MV-4-11 (cell line): ENCODE measurements at regions not wholly inside any gene's neighbourhood (a gene's known extent, or its start where the extent isn't known, plus 50 kb on each side); places are given as distances from the start of the nearest gene placed in this dataset.
A peak's percentile ranks its signal among the peaks of the same experiment; 100 is the strongest.

Source experiments
- DNase-seq: peaks from one replicate; lab custom pipeline; 2025; lab: John Stamatoyannopoulos, UW

DNA sequence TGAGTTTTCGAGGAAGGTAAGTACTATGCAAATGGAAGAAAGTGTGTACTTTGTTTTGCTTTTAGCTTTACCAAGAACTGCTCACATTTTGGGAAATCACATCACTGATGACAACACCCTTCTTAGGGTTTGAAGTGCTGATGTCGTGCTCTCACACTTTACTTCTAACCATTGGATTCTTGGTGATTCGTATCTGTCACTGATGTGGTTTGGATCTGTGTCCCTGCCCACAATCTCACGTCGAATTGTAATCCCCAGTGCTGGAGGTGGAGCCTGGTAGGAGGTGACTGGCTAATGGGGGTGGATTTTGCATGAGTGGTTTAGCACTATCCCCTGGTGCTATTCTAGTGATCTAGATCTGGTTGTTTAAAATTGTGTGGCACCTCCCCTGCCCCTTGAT lies 75.4 kb upstream of the RGMA start:
- DNase-seq = no peak

DNA sequence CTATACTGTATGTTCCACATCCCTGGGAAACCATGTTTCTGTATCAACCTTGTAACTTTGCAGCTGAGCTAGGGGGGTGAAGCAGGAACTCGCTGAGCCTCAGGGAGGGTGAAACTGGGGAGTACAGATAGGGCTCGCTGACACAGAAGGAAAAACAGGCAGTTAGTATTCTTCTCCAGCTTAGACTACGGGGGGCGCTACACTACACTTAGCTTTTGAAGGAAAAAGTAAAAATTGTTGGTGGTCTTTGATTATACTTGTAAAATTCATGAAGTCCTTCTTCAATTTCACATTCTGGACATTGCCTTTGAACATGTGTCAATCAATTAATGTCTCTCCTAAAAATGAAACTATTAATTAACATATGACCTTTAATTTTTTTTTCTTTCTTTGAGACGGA lies 73.5 kb upstream of the RGMA start:
- no peak for DNase-seq

DNA sequence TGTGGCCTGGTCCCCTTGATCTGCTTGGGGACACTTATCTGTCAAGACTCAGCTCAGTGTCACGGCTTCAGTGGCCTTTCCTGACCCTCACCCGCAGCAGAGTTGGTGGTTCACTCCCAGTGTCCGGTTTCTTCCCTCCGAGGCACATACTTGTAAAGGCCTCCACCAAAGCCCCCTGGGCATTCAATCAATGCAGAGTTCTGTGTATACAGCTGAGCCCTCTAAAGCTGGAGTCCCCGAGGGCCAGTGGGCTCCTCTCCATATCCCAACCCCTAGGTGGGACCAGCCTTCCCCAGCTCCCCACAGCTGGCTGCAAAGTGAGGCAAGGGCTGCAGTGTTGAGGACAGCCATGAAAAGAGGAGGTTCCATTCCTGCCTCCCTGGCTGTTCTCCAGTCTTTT lies 70.9 kb upstream of the RGMA start:
- DNase-seq = no peak

DNA sequence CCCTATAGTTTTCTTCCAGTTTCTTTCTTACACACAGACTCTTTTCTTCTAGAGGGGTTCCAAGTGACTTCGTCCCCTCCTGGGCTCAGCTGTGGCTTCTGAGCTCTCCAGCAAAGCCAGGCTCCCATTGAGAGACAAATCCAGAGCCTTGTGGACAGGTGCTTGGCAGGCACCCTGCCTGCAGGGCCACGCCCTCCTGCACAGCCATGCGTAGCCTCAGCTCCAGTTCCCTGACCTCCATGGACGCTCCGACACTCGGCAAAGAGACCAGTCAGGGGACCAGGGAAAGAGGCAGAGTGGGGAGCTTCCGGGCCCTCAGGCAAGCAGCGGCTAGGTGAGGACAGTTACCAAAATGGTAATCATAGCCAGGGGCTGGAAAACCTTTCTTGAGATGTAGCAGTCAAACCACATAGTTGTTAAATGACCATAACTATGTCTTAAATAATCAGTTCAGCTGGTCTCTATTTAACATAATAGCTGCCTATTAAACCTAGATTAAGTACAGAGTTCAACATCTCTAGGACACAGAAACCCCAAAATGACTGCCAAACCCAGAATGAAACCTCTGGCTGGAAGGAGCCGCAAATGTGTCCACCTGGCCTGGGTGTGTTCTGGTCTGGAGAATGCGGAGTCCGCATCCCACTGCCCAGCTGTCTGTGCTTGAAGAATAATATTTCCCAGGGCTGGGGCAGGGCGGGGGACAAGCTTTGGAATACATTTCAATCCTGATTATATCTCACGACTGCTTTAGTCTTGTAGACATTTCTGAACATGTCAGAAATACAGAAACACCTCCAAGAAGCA lies 69.3 kb upstream of the RGMA start:
- DNase-seq = no peak

DNA sequence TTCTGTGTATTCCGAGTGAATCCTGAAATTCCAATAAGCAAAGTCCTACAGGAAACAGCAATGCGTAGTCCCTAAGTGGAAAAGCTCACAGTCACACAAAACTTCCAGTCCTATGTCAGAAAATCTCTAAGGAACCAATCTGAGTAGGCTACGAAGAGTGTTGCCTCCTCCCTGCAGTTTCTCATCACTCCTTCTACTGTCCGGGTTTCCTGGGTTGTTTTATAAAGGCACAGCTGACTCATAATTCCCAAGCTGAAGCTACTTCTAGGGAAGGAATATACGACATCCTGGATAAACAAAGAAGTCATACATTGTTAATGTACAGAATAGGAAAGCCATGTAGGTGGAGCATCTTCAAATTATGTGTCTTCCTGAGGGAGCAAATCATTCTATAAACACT lies 65.7 kb upstream of the RGMA start:
- no peak for DNase-seq

DNA sequence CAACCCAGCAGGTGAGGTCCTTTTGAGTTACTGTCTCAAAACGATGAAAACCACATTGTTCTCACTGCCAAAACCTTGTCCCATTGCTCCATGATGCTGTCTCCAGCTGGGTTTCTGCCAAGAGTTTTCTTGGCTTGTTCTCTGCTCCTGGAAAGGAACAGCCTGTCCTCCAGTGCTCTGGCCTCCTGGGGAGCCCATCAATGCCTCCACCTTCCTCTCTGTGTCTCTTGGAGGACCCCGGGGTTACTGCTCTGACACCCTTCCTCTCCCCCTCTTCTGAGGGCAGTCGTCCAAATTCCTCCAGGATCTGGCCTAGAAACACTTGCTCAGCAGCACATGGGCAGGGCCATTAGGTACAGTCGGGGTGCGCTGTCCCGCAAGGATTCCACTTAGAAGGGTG lies 63.9 kb upstream of the RGMA start:
- no peak for DNase-seq

DNA sequence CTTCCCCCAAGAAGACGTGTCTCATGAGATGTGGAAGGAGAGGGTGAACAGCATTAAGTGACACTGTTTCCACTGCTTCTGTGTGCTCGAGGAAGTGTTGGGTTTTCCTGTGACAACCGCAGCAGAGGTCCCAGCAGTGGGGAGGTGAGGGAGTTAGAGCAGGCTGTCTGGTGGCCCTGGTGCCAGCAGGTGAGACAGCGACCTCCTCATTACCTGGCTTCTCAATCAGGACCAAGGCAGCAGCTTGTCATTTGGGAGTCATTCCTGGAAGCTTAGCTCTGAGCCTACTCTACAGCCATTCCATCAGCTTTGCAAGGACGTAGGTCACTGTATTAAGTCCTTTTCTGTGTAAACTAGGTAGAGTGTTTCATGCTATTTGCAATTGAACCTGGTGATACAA lies 63.3 kb upstream of the RGMA start:
- DNase-seq = no peak

DNA sequence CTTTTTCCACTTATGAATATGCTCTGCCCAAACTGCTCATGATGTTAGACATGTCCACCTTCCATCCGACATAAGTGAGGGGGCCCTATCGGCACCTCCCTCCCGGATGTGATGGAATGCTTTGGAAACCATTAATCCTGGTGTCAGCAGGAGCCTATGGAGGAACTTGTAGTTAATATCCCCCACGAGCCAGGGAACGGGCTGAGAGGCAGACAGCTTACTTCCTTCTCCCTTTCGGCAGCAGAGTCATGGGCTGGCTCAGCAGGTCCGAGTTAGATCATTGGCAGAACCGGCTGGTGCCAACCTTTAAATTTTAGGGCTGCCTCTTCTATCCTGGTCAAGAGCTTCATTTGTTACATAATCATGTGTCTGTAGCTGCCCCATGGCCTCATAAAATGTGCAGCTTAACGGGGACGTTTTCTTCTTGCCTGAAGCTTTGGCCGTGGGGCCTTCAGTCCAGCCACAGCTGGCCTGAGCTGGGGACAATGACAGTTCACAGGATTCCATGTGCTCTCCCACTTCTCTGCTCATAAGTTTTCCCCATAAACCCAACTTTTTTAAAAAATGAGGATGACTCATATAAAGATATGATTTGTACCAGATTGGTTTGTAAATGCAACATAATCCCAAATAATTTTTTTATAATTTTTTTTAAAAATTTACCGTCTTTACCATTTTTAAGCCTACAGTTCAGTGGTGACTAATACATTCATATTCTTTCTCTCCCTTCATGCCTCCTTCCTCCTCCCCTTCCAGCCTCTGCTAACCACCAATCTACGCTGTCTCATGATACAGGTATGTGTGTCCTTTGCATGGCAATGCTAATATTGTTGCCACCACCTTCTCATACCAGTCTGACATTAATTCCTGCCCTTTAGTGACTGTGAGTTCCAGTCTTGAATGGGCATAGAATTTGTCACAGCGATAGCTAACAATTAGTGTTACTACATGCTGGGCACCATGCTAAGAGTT lies 62.2 kb upstream of the RGMA start:
- no peak for DNase-seq

DNA sequence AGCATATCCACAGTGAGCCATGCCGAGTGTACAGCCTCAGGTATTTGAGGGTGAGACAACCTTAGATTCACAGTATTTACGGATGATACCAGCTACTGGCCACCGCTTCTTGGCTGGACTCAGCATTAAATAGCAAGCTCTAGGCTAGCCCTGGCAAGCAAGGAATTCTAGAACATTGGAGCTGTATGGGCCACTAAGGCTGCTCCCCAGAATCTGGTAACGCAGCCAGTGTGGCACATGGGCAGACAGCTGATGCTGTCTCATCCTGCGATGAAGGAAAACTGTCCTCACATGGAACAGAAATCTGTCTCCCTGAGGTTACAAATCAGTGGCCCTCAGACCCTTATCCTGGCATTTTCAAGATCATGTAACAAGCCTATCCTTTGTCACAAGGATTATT lies 57.6 kb upstream of the RGMA start:
- no peak for DNase-seq

DNA sequence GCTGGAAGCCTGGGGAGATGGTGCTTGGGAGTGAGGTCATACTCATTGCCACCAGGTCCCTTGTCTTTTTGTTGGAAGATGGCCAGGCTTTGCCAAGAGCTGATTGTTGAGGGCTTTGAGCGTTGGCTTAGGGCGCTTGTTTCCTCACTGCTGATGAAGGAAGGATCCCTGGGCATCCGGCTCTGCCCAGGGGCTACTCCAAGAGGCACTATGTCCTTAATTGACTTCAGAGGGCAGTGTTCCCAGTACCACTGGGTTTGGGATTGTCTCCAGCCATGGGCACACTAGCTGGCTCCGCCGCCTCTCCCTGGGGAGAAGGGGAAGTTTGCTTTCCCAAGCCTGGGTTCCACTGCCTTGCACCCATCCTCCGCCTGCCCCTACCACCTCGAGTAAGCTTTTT lies 57.2 kb upstream of the RGMA start:
- no peak for DNase-seq

DNA sequence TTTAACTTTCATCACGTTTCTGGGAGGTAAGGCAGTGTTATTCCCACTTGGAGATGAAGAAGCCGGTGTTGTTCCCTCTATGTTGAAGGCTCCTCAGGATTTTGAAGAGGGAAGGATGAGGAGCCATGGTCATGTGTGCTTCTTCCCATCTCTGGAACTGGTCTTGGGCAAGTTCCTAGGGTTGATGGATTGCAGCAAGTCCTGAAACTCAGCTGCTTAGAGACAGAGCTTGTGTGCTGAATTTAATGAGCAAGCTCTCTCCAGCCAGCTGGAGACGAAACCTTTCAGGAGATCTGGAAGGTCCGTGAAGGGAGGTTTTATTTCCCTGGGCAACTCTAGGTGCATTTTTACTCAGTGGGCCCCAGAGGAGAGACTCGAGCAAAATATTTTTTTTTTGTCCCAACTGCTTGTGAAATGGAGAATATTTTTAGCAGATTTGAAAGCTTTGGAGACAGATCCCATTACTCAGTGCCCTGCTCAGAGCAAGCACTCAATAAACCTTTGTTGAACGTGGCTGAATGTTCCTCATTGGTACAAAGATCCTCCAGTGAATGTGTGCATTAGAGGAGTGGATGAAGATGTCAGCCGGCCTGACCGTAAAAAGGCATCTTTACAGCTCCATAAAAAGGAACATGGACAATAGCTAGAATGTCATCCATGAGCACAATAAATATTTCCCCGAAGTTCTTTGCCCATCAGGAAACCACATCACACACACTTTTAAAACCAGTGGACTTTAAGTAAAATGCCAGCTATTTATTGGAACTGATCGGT lies 55.6 kb upstream of the RGMA start:
- no peak for DNase-seq

DNA sequence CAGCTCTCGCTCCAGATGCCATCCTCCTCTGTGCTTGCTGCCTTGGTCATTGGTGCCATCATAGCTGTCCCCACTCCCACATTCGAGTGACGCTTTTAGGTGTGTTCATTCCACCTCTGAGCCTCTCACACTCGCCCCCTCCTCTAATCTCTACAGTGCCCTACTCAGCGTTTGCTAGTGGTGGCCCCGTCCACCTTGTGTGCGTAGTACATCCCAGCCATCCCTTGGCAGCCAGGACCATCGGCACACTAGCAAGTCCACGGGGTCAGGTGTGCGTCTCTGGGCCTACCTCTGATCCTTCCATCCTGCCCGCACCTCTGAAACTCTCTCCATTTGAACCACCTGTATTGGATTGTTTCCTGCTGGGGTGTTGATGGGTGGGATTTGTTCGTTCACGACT lies 54.2 kb upstream of the RGMA start:
- DNase-seq = no peak

DNA sequence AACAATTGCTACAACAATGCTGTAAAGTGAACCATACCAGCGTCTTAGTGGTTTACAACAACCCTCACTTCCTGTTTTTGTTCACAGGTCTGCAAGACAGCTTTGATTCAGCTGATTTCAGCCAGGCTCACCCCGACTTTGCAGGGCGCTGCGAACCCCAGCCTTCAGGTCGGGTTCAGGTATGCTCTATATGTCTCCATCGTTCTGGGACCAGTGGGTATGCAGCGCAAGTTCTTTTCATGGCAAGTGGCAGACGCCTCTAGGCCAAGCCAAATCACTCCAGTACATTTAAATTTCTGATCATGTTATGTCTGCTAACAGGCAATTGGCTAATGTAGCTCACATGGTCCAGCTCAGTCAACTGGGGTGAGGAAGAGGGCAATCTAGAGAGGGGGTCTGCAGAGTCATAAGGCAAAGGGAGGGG lies 52.4 kb upstream of the RGMA start:
- peak; percentile 33 for DNase-seq

DNA sequence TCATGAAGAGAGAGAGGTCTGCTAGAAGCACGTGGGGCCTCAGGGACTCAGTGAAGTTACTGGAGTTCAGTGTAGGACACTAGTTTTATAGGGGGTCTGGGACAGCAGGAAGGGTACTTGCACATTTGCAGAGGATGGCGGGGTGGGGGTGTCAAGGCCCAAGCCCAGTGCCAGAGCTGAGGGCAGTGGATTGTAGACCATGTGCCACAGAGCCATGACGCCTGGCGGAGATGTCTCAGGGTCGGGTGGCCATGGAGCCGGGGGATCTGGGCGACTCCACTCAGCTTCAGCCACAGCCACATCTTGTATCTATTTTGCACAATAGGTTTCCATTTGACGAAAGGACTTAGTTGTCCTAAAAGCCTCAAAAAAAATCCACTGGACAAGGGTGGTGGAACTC lies 50.4 kb upstream of the RGMA start:
- DNase-seq = no peak

DNA sequence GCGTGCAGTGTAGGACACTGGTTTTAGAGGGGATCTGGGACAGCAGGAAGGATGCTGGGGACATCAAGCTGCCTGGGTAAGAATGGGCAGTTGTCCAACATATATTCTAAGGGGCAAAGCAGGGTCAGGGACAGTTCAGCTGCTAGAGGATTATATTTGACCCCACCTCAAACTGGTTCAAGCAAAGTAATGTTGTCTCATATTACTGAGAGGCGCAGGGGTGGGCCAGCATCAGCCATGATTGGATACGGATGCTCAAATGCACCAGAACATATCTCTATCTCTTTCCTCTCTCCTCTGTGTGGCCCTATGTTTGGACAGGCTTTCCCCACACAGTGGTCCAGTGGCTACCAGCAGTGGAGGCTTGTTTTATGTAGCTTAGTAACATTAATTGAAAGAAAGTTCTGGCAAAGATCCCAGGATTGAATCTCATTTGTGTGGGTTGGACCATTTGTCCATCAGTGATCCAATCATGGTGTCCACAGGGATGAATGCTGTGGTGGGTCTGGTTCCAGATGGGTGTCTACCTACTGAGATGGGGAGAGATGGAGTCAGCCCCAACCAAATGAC lies 49.8 kb upstream of the RGMA start:
- DNase-seq = no peak
